ENCODE measurements at regions not wholly inside any gene's neighbourhood (a gene's known extent, or its start where the extent isn't known, plus 50 kb on each side); places are given as distances from the start of the nearest gene placed in this dataset.
A peak's percentile ranks its signal among the peaks of the same experiment; 100 is the strongest.

DNA sequence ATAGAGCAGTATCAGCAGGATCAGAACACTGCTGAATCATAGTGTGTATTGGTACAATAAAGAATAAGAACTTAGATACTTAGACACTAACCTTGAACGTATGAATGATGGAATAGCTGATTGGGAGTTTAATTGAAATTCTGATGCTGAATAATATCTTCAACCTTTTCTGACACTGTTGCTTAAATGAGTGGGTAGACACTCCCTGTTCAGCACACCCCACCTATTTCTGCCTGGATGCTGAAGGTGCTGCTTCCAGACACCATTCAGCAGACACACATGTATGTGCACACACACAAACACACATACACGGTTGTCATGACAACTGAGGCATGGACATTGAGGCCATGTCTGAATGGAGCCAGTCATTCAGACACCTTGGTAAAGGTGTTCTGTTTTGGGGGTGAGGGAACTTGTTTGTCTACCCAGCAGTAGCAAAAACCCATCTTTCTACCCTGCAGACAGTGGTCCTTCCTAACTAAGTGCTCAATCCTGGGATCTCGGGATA is 54.3 kb downstream of the TMEM215 start:
- DNase-seq, result no peak

DNA sequence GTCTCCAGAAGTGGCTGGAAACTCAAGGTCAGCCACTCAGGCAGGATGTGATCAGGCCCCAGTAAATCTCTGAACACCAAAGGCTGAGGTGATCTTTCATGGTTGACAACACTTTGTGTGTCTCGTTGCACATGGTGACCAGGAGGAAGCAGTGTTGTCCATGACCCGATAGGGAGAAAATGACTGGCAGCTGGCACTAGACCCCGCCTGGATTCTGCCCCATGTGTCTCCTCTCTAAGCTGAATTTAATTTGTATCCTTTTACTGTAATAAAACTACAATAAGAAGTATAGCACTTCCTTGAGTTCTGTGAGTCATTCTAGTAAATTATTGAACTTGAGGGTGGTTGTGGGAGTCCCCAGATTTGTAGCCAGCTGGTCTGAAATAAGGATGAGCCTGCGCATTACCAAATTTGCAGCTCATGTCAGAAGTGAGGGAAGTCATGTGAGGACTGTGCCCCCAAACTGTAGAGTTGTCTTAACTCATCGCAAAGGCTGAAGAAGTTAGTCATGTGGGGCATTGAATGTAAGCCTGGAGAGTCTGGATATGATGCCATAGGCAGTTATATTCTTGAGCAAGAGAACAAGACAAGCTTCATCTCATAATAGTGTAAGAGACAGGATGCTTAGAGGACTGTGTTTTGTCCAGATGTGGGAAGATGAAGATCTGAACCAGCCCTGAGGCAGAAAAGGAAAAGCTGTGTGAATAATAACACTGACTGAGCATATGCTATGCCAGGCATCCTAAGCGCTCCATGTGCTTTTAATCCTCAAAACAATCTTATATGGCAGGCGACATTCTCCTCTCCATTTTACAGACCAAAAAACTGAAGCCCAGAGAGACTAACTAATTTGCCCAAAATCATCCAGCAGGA is 55.9 kb downstream of the TMEM215 start:
- no peak for DNase-seq

DNA sequence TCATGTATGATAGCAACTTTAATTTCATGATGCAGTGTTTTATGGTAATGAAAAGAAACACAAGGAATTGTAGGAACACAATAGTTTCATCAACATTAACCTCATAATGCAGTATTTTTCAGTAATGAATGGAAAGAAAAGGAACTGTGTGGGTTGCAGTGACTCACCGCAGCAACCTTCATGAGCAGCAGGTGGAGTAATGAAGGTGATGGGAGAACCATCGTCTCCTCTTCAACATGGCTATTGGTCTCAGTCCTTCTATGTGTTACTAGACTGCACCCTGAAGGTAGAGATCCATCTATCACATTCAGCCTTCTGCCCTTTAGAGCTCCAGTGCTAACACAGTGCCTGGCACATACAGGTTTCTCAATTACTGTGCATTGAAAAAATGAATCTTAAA is 58.0 kb downstream of the TMEM215 start:
- DNase-seq, result no peak

DNA sequence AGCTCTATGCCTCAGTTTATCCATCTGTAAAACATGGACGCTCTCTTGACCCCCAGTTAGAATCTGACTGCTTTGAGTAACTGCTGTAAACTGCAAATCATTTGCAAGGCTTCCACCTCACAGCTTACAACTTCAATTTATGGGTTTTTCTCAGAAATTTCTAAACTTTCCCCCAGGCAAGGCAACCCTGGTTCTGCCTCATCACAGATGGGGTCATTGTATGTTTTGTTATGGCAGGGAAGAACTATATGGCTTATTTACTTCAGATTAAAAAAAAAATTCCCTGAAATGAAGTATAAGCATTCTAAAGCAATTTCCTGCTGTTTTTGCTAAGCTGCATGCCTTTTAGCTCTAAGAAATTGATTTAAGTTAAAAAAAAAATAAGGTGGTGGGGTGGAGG is 60.0 kb downstream of the TMEM215 start:
- DNase-seq, result no peak

- no peak for DNase-seq
Measured at GRCh38 chr9:32844259-32844658, 60.9 kb downstream of the TMEM215 start.

DNA sequence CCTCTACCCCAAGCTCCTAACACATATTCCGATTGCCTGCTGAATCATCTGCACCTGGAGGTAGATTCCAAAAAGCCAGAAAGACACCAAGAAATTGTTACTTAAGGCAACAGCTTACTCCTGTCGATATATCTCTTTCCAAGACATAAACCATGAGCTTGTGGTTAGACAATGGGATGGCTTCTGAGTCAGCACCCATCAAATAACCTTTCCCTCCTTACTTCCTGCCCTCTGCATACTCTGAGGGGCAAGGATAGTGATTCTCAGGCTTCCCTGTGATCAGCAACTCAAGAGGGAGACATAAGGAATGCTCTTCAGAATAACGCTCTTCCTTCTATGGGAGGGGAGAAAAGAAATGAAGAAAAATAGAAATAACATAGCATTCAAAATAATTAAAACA is 70.9 kb downstream of the TMEM215 start:
- DNase-seq, result no peak

DNA sequence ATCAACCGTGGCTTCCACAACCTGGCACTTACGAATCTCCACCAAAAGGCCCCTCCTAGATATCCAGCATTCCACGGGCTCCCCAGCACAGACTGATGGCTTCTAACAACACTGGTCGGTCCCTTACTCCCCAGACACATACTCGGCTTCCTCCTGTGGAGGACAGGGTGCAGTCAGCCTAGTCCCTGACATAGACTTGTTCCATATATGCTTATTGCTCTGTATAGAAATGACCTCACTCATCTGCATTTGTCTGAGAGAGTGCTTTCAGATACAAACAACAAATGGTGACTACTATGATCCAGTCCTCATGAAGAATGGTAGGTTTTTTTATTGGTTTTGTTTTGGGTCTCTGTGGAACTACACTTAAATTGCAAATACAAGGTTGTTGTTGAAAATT is 72.4 kb downstream of the TMEM215 start:
- no peak for DNase-seq

GRCh38 chr9:32863291-32863690 is 80.0 kb downstream of the TMEM215 start:
- DNase-seq, result peak; percentile 14

- DNase-seq, result no peak
Measured at GRCh38 chr9:32864971-32865370, 81.6 kb downstream of the TMEM215 start.

- DNase-seq, result no peak
Measured at GRCh38 chr9:32866273-32866672, 82.9 kb downstream of the TMEM215 start.

GRCh38 chr9:32867026-32867425 is 83.7 kb downstream of the TMEM215 start:
- DNase-seq, result no peak

GRCh38 chr9:32867601-32868204 is 84.4 kb downstream of the TMEM215 start:
- no peak for DNase-seq

DNA sequence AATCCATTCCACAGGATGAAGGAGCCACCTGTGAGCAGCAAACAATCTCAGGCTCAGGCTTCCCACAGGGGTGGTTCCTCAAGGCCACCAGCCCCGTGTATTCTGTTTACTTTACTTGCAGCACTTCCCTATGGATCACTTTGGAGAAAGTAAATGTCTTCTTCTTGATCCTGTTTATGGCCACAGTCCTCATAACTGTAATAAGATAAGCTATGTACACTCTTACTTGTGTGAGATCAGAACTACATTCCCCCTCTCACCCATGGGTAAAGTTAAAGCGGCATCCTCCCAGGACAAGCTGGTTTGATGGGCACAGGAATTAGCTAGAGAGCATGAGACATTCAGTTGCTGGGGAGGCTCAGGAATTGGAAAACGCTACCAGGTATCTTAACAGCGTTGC is 86.1 kb downstream of the TMEM215 start:
- DNase-seq, result no peak

- no peak for DNase-seq
Measured at GRCh38 chr9:32873131-32873530, 89.8 kb downstream of the TMEM215 start.

DNA sequence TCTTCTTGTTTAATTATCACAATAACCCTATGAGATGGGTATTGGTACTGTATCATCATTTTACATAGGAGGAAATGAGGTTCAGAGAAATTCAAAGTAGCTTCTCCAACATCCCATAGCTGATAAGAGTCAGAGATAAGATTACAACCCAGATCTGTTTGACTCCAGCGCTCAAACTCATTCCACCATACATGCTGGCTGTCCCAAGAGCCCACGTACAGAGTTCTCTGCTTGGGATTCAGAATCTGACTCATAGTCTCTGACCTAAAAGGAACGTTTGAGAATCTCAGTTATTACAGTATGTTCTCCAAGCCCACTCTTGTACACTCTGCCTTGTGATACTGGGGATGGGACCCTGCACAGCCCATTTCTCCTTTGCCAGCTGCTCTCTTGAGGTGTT is 90.2 kb downstream of the TMEM215 start:
- DNase-seq, result no peak

DNA sequence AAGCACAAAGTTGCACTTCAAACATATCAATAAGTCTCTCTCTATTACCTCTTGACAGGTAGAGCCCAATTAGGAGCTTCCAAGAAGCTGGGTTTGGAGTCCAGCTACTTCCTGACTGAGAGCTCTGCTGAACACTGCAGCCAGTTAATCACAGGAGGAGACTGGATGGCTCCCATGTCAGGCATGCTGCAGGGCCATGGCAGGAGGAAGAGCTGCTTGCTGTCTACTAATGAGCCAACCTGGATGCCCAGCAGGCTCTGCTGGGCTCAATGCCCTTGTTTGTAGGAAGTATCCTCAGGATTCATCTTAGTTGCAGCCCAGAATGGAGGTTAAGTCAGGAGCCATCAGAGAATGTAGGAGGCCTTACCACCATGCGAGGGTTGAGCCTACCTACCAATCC is 91.9 kb downstream of the TMEM215 start:
- no peak for DNase-seq

- no peak for DNase-seq
Measured at GRCh38 chr9:32875748-32876147, 92.4 kb downstream of the TMEM215 start.

DNA sequence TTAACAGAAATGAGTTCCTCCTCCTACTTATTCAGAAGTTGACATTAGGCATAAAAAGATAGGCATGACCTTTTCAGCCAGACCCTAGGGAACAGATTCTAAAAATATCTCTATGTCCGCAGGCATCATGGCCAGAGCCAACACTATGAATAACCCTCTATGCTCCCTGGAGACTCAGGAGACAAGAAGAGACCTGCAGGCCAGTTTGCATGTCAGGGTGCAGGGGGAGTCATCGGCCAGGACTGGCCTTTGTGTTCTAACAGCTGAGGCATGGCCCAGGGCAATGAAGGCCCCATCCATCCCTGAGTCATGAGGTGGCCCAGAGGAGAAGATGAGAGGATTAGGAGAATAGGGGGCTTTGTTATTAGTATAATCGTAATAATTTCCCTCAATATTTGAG is 93.8 kb downstream of the TMEM215 start:
- no peak for DNase-seq

DNA sequence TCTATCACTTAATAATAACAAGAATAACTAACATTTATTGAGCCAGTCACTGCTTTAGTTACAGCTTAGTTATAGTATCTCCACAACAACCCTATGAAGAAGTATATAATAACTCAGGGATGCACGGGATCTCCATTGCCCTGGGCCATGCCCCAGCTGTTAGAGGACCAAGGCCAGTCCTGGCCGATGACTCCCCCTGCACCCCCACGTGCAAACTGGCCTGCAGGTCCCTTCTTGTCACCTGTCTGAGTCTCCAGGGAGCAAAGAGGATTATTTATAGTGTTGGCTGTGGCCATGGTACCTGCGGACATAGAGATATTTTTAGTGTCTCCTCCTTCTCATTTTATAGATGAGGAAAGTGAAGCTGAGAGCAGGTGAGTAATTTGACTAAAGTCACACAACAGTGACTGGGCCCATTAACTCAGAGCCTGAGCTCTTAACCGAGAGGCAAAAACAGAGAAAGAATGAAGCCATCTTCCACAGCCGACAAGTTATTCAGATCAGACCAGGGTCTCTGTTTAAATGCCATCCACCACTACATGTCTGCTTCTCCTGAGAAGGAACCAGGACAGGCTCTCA is 94.4 kb downstream of the TMEM215 start:
- DNase-seq, result no peak

DNA sequence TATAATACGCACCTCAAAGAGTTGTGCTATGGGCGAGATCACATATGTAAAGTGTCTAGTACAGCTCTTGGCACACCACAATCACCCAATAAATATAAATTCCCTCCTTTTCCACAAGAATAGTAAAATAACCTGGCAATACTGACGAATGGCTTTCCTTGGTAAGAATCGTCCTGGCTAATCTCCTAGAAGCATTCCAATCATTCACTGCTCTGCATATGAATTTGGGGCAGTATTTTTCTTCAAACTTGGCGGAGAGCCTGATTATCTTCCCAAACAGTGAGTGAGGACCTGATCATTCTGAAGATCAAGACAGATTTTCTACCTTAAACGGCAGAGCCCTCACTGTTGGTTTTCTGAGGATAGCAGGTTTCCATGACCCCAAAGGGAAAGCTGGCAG is 96.0 kb downstream of the TMEM215 start:
- DNase-seq, result no peak

DNA sequence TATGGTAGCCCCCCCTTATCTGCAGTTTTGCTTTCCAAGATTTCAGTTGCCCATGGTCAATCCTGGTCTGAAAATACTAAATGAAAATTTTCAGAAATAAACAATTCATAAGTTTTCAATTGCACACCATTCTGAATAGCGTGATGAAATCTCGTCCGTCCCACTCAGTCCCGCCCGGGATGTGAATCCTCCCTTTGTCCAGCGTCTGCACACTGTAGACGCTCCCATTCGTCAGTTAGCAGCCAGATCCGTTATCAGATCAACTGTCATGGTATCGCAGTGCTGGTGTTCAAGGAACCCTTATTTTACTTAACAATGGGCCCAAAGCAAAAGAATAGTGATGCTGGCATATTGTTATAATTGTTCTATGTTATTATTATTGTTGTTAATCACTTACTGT is 98.6 kb downstream of the TMEM215 start:
- DNase-seq, result no peak

DNA sequence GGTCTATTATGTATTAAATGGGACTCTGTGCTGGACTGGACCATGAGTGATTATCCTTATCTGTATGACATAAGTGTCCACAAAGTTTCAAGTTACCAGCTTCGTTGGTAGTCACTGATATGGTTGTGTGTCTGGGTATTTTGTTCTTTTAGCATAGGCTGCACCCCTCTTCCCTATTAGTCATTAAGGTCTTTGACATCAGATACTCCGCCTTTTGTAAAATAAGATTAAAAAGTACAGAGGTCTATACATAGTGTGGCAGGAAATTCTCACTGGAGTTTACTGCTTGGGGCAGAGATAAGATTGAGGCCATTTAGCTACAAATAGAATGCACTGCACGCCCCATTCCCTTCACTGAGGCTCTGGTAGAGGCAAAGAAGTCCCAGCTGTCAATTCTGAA is 99.4 kb downstream of the TMEM215 start:
- DNase-seq, result no peak

- DNase-seq, result no peak
Measured at GRCh38 chr9:32884482-32884881, 101.1 kb downstream of the TMEM215 start.

GRCh38 chr9:32886021-32886420 is 102.7 kb downstream of the TMEM215 start:
- no peak for DNase-seq

All from eye (tissue), 1 donor.